Colon (tissue), 2 donors: ENCODE measurements at regions not wholly inside any gene's neighbourhood (a gene's known extent, or its start where the extent isn't known, plus 50 kb on each side); places are given as distances from the start of the nearest gene placed in this dataset.

ENCODE experiments used
- FAIRE-seq: peaks from 2 replicates; lab custom pipeline; 2012; peaks lifted over from hg19 to GRCh38; lab: Jason Lieb, UNC
- donor health status: control.
- donor health status: control.

DNA sequence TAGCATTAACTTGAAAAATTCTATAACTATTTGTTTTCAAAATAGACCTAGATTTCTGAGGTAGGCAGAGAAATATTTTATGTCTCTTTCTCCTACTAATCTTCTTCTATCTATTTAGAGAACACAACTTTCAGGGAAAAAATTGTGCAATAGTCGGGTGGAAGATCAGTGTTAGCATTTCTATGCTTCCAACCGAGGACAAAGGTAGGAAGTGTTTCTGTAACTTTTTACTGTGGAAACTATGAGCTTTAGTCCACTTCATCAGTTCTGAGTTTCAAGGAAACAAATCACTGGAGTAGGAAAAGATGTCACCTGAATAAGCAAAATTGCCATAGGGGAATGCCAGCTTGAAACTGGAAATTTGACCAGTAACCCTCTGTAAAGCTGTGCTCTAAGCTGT lies 207.7 kb upstream of the CTAGE1 start:
- no peak for FAIRE-seq

DNA sequence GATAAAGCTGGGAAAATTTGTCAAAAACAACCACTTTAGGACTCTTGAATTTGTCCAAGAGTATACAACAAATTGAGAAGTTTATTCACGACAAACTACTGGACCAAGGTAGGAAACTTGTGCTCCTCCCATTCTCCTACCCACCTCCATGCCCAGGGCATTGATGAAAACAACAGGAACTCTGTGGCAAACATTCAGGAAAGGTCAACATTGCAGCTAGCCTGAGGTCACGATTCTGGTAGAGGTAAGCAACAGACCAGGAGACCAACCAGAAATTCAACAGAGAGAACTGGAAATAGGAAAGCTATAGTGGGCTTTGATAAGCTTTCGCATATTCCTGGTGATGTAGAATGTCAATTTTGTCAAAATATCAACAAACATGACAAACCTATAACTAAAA lies 209.1 kb upstream of the CTAGE1 start:
- FAIRE-seq = no peak

DNA sequence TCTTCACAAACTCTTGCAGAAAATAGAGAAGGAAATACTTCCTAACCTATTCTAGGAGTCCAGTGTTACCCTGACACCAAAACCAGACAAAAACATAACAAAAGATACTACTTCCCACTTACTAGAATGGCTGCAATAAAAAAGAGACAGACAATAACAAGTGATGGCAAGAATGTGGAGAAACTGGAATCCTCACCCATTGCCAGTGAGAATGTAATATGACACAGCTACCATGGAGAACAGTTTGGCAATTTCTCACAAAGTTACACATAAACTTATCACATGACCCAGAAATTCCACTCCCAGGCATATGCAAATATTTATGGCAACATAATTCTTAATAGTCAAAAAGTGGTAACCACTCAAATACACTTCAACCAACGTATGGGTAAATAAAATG lies 209.8 kb upstream of the CTAGE1 start:
- FAIRE-seq = no peak

DNA sequence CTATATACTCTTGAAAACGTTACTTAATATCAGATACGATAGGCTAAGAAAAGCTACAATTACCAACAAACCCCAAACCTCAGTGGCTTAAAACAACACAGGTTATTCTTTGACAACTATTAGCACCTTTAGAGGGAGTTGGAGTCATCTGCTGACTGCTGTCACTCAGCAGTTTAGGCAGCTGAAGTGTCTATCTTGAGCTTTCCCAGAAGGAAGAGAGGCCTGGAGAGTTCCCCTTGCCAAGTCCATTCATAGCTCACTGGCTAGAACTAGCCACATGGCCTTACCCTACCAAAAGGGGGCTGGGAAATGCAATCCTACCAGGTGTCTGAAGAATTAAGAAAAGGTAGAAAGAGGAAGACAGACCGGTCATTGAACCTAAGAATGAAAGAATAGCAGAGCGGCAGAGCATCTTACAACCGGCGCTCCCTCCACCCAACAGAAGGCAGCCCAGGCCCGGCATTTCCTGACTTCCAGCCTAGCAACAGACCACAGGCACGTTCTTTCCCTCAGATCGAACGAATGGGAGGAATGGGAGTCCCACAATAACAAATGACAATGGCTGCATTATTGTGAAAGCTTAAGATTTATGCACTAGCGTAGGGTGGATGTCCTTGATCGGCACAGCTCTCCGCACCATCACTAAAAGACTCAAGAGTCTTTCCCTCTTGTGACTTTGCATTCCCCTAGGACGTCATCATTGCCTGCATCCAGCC lies 211.2 kb upstream of the CTAGE1 start:
- FAIRE-seq = no peak

DNA sequence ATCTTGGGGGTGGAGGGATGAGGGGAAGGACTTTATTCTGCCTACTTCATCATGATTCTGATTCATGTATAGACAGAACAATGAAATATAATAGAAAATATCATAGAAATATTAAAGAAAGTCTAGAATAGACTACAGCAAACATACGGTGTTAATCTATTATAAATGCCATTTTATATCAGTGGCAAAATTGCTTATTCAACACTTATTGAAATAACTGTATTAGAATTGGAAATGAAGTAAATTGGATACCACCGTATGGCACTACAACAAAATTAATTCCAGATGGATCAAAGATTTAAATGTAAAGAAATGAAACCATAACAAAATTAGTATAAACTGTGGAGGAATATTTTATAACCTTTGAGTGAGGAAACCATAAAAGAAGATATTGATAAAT lies 213.3 kb upstream of the CTAGE1 start:
- FAIRE-seq = no peak

DNA sequence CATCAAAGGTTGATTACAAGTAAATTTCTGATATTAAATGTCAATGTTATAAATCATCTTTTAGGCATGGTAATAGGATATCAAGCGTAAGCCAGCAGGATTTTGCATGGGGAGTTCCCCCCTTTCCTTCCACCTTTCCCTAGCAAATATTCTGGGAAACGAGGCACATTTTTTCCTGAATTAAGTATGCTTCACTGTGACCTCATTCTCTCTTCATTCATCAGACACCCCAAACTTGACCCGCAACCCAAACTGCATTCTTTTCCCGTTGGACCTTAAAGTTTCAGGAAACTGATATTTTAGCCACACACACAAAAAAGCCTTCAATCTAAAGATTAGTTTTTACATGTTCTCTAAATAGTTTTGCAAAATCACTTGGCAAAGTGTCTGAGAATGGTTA lies 214.5 kb upstream of the CTAGE1 start:
- FAIRE-seq = no peak

DNA sequence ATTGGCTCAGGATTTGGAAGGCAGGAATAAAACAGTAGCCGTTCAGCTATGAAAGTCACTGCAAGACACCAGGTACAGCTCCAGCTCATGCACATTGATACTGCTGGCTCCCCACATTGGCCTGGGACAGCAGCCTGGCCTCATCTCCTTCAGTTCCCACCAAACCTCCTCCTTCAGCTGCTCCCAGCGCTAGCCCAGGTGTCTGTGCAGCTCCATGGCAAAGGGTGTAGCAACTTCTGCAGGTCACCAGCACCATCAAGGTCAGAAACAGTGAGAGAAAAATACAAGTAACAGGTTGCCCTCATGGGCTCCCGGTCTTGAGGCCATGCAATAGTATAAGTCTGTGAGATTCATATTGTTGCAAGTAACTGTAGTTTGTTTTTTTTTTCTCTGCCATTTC lies 216.7 kb upstream of the CTAGE1 start:
- no peak for FAIRE-seq

DNA sequence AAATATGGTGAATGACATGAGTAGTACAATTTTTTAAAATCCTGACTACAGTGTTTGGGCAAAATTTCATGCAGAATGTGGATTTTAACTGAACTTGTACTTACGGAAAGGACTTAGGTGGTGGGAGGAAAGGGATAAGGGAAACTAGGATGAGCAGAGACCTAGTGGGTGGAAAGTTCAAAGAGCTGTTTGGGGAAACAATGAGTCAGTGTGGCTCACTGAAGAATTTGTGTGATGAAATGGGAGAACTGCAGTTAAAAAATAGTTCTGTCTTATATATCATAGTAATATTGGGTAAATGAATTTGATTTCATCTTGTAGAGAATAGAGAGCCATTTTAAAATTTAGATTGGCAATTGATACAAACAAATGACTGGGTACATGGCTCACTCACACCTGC lies 220.1 kb upstream of the CTAGE1 start:
- no peak for FAIRE-seq

DNA sequence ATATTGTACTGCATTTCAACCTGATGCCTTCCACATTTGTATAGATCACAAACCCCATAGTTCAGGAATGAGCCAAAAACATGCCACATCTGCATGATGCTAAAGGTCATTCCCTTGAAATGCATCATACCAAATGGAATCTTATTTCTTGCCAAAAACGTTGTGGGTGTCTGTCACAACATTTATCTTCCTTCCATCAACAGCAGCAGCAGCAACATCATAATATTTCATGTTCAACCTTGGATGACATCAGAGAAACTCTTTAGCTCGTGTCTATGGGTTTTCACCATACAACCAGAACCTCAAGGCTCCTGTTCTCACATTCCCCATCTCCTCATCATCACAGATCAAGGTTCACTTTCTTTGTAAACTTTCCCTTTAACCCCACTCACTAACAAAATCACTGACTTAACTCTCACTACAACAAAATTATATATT lies 221.3 kb upstream of the CTAGE1 start:
- FAIRE-seq = no peak

DNA sequence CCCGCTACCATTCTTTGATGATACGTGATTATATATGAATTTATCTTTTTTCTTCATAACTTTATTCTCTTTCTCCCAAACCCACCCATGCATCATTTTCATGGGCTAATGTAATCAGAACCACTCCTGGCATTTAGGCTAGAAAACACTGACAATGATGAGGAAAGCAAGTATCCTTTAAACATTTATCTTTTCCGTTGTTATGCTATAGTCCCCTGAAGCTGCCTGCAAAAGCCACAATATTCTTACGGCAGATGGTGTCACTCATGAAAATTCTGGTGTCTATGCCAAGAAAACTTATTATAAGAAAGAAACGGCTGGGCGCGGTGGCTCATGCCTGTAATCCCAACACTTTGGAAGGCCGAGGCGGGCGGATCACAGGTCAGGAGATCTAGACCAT lies 221.8 kb upstream of the CTAGE1 start:
- FAIRE-seq = no peak

DNA sequence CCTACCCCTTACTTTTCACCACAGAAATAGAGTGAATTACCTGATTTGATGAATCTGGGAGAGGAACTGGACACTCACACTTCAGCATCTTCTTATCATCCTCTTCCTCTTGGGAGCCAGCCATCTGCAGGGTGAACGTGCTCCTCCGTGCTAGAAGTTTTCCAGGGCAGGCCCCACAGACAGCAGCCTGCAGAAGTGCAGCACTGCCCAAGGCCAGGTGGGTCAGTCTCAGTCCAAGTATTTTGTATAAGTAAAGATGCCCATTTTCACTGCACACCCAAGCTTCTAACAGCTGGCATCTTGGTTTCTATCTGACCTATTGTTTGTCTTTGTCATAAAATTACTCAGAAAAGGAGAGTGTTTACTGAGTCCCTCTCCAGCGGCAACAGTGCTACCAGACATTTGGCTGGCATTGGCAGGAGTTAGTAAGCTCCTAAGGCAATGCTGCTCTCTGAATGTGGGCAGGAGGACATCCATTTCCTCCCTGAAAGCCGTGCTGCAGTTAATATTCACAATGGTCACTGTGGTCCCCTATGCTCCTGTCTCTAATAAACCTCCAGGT lies 222.6 kb upstream of the CTAGE1 start:
- FAIRE-seq = no peak

DNA sequence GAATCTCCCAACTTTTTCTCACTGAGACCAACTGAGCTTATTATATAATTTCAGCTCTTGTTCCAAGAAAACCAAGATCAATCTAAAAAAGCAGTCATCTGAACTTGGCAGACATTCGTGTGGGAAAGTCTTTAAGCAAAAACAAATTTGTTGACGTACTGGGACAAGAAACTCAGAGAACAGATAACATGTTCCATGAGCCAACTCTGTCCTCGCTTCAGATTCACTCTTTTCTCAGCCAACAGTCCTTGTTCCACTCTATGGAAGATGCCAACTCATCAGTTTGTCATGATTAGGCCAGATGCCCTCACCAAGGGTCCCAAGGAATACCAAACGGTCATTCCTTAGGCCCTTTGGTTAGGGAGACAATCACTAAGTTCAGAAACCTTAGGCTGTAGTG lies 224.2 kb upstream of the CTAGE1 start:
- FAIRE-seq = no peak

DNA sequence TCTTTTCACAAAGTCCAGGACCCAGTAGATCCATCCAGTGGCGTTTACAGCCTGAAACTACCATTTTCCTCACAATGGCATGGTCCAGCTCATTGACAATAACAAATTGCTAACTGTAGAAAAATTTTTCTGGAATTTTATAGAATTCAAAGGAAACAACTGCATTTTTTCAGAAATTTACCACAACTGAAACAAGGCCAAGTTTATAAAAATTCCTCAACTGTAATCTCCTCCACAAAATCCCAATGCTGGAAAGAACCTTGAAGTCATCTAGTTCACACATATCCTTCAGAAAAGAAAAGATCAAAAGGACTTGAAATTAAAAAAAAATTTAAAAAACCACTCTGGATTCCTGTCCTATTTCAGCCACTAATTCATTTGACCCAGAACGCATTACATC lies 226.0 kb upstream of the CTAGE1 start:
- no peak for FAIRE-seq

DNA sequence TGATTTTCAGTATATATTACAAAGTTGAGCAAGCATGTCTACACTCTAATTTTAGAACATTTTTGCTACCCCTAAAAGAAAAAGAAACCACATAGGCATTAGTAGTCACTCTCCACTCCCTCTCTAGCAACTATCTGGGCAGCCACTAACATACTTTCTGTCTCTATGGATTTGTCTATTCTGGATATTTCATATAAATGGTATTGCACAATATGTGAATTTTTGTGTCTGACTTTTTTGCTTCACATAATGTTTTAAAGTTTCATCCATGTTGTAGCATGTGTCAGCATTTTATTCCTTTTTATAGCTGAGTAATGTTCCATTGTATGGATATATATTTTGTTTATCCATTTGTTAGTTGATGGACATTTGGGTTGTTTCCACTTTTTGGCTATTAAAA lies 232.5 kb upstream of the CTAGE1 start:
- FAIRE-seq = no peak

DNA sequence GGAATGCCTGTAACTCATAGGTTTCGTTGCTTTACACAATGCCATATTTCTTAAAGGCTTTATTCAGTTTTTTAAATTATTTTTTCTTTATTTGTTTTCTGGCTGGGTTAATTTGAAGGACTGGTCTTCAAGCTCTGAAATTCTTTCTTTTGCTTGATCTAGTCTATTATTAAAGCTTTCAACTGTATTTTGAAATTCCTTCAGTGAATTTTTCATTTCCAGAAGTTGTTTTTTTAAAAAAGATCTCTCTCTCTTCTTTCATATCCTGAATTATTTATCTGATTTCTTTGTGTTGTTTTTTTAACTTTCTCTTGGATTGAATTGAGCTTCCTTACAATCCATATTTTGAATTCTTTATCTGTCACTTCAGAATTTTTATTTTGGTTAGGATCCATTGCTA lies 239.9 kb upstream of the CTAGE1 start:
- no peak for FAIRE-seq

DNA sequence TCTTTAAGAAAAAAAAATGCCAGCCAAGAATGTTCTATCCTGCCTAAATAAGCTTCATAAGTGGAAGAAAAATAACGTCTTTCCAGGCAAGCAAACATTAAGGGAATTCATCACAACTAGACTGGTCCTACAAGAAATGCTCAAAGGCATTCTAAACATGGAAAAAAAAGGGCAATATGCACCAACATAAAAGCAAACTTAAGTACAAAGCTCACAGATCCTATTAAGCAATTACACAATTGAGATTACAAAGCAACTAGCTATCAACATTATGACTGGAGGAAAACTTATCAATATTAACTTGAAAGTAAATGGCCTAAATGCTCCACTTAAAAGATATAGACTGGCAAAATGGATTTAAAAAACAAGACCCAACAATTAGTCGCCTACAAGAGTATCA lies 240.6 kb upstream of the CTAGE1 start:
- no peak for FAIRE-seq

DNA sequence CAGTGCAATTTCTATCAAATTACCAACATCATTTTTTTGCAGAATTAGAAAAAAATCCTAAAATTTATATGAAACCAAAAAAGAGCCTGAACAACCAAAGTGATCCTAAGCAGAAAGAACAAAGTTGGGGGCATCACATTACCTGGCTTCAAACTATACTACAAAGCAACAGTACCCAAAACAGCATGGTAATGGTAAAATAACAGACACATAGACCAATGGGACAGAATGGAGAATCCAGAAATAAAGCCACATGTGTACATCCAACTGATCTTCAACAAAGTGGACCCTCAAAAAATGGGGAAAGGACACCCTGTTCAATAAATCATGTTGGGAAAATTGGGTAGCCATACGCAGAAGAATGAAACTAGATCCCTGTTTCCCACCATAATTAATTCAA lies 245.7 kb upstream of the CTAGE1 start:
- no peak for FAIRE-seq

DNA sequence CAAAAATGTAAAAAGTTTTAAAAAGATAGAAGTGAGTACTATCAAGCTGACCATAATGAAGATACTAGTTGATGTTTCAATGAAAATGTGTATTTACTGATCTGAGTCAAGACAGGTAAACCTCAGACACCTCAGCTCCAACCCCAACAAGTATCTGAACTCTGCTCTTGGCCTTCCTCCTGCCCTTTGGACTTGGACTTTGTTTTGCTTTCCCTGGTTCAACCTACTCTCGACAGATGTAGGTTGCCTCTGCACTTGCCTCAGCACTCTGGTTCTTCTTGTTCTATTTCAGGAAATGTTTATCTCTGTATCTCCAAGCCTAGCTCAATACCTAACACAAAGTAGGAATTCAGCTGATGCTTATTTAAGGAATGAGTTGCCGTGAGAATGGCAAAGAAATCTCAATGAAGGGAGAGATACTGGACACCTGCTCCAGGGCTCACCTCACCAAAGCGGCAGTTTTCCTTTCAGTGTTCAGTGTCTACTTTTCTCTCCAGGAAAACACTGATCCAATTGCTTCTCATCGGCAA lies 248.8 kb upstream of the CTAGE1 start:
- no peak for FAIRE-seq

DNA sequence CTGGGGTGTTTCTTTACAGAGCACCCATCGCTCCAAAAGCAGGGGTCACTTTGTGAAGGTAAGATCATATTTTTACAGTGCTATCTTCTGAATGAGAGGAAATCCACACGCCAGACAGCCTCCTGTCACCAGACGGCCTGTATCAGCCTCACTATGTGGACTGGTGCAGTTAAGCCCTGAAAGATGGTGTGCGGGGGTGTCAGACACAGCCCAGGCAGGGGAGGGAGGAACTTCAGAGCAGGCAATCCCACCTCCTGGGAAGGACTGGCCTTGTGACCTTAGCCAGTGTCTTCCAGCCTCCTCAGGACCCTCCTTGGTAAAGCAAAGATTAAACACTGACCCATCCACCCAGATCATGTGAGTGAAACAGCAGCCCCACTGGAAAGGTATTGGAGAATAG lies 249.4 kb upstream of the CTAGE1 start:
- FAIRE-seq = no peak

DNA sequence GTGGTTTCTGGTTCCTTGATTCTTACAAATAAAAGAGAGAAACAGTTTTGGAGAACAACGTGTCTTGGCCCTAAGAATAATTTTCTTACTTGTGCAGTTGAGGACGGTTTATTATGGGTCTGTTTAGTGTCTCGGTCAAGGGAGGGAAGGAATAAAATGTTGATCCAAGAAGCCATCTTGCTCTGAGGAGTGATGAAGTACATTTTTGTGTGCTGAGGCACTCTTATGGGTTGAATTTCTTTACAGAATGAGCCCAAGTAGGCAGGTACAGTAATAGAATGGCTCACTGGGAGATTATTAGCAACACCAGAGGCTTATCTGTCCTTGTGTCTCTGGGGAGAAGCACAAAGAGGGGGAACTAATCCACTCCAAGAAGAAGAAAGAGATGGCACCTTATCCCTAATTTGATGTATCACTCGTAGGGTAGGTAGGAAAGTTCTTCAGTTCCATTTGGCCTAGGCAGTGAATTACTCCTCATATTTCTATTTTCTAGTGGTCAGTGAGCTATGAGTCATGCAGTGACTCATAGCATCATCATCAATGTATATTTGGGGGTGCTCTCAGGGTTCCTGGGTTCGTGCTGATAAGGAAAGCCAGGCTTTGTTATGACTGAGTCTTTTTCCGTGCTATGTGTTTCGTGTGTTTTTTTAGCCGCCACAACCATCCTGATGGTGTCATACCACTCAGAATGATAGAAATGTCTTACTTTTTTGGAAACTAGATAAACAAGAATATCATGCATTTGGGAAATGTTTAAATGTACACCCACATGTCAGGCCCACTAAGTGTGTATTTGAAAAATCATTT lies 250.1 kb upstream of the CTAGE1 start:
- FAIRE-seq = no peak

DNA sequence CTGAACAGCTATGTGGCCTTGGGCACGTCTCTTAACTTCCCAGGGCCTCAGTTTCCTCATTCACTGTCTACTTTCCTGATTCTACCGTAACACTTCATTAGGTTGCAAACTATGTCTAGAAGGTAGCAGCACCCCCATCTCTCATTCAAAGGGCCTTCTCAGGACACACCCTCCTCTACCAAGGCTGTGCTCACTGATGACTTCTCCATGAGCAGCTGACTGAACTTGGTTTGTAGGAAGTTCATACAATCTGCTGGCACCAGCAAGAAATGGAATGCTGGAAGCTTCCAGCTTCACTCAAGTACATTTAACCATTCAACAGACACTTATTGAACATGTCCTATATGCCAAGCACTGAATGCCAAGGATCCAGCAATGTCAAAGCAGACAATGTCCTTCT lies 250.8 kb upstream of the CTAGE1 start:
- FAIRE-seq = no peak

DNA sequence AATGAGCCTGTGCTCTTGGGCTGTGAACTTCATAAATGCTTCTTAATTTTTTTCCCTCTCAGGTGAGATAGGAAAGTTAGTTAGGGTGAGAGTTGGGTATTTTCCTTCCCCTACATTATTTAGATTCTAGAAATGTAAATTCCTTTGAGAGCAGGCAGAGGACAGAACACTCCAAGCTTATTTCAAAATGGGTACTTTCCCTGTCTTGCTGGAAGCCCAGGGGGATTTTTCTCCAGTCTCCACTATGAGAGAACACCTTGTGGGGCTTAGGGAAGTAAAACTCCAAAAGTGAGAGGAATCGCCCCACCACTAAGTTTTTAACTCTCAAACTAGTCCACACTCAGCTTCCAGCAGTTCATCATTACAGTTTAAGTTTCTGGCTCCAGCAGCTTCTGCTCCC lies 253.2 kb upstream of the CTAGE1 start:
- FAIRE-seq = no peak

DNA sequence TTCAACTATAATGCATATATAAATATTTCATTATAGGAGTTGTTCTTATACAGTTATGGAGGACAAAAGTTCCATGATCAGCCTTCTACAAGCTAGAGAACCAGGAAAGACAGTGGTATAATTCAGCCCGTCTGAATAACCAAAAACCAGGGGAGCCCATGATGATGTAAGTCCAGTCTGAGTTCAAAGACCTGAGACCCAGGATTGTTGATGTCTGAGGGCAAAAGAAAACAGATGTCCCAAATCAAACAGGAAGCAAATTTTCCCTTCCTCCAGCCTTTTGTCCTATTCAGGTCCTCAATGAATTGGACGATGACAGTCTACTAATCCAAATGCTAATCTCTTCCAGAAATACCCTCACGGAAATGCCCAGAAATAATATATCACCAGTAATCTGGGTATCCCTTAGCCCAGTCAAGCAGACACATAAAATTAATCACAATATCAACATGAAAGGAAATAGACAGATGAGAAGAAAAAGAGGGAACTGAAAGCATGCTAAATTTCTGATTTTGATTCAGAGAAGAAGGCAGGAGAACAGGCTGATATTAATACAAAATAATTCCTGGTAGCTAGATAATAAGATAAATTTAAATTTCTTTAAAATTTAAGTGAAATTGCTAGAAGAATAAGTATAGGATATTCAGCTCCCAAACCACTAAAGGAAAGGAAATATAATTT lies 255.6 kb upstream of the CTAGE1 start:
- no peak for FAIRE-seq
